ENCODE measurements at regions not wholly inside any gene's neighbourhood (a gene's known extent, or its start where the extent isn't known, plus 50 kb on each side); places are given as distances from the start of the nearest gene placed in this dataset.
"Not testable (repeated sequence)": the region's sequence is repeated elsewhere in the genome, so short reads cannot be mapped to it uniquely, and the experiment has no call there.

DNA sequence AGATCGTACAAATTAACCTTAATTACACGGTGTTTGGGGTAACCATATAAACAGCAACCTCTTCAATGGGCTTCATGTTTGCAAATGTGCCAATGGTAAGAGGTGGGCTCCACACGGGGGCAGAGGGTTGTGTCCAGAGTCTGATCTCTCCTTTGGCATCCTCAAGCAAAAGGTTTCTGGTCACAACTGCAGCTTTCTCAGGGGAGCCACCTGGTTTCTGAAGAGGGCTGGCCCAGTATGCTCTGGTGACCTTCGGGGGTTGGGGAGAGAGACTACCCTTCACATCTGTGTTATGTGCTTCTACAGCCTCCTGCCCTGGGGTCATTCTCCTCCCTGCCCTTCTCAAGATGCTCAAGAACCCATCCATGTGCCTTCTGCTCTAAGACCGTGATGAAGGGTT is 259.6 kb downstream of the CRLF2 start:
- Histone ChIP-seq H3K4me2 (ENCODE audit: control insufficient read depth, insufficient read depth) (no peak overlapping the region), H4K20me1 (ENCODE audit: control insufficient read depth, insufficient read depth) (no peaks in the 10 kb centered on the region), H3K36me3 (ENCODE audit: control insufficient read depth in 2 of 2, insufficient read depth in 2 of 2, low read length in 1 of 2) (no peaks in the 10 kb centered on the region), H2AFZ (ENCODE audit: control insufficient read depth, low read depth, low read length) (no peak overlapping the region), H3K9ac (ENCODE audit: control insufficient read depth, insufficient read depth, low read length) (no peak overlapping the region), H3K4me3 (no peak overlapping the region), H3K79me2 (ENCODE audit: control insufficient read depth, insufficient read depth, low read length) (no peaks in the 10 kb centered on the region), H3K4me1 (ENCODE audit: control insufficient read depth, insufficient read depth, low read length) (no peaks in the 10 kb centered on the region), H3K27me3 (replicated peaks in 1 of 2; ENCODE audit: control insufficient read depth in 2 of 2, insufficient read depth in 2 of 2, low read length in 1 of 2) (no peaks in the 10 kb centered on the region), H3K9me3 (replicated peaks; ENCODE audit: control insufficient read depth, insufficient read depth, low read length) (no peaks in the 10 kb centered on the region; the same call in 2 of the 3 replicates), H3K27ac (ENCODE audit: control insufficient read depth, insufficient read depth) (no peak overlapping the region)
- no TSS peak for BruUV-seq (replicated peaks)
- 39% methylated on average over 5 of the region's 5 CpGs for WGBS (ENCODE audit: insufficient coverage, insufficient replicate concordance, low lambda C conversion rate, missing lambda C conversion rate)
- CTCF ChIA-PET = no interaction called here
- RAD21 ChIA-PET (ENCODE audit: unreplicated experiment) = no interaction called here
- intact Hi-C loops (cut with micrococcal nuclease; ENCODE audit: unreplicated experiment) = no loop called here
- SMC1A ChIA-PET (ENCODE audit: uncharacterized antibody, unreplicated experiment) = no interaction called here
- TF ChIP-seq KAT2A (conservative IDR thresholded peaks at IDR 0.05; ENCODE audit: control insufficient read depth, low read depth, low read length) (no peak), SPI1 (IDR thresholded peaks at IDR 0.05; ENCODE audit: borderline replicate concordance, insufficient read depth, low read depth, low read length) (no peak), SMAD1 (IDR thresholded peaks at IDR 0.05; ENCODE audit: low read depth, partially characterized antibody) (no peak), MTA3 (IDR thresholded peaks at IDR 0.05; ENCODE audit: borderline replicate concordance, low read length) (no peak), JUNB (IDR thresholded peaks at IDR 0.05) (no peak), TARDBP (IDR thresholded peaks at IDR 0.05; ENCODE audit: borderline replicate concordance) (no peak), POLR2AphosphoS5 (IDR thresholded peaks at IDR 0.05; ENCODE audit: low read length) (no peak), TCF3 (IDR thresholded peaks at IDR 0.05; ENCODE audit: borderline replicate concordance, insufficient read depth, low read depth, low read length) (no peak), PAX5 (IDR thresholded peaks at IDR 0.05; ENCODE audit: borderline replicate concordance, low read depth, low read length) (no peak), SREBF1 (IDR thresholded peaks at IDR 0.05; ENCODE audit: low read length) (no peak)
- TF ChIP-seq, protein P1, sequence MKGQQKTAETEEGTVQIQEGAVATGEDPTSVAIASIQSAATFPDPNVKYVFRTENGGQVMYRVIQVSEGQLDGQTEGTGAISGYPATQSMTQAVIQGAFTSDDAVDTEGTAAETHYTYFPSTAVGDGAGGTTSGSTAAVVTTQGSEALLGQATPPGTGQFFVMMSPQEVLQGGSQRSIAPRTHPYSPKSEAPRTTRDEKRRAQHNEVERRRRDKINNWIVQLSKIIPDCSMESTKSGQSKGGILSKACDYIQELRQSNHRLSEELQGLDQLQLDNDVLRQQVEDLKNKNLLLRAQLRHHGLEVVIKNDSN (IDR thresholded peaks at IDR 0.05; ENCODE audit: borderline replicate concordance, extremely low read length, insufficient read depth, low read depth, low read length) = no peak
- POLR2A ChIA-PET = no interaction called here
- ATAC-seq = no peak
- FAIRE-seq = no peak
- DNase-seq (ENCODE audit: low read depth, low spot score) = no peak
- in situ Hi-C loops (cut with MboI) = no loop called here

DNA sequence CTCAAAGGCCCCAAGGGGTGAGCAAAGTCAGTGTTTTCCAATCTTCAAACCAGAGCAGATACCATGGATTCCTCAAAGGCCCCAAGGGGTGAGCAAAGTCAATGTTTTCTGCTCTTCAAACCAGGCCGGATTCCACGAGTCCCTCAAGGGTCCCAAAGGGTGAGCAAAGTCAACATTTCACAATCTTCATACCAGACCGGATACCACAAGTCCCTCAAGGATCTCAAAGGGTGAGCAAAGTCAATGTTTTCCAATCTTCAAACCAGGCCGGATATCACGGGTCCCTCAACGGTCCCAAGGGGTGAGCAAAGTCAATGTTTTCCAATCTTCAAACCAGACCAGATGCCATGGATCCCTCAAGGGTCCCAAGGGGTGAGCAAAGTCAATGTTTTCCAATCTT is 265.2 kb downstream of the CRLF2 start:
- POLR2A ChIA-PET; BruUV-seq (replicated peaks): not testable (repeated sequence)

More for the DNA sequence above, 265.2 kb downstream of the CRLF2 start:
- RAD21 ChIA-PET (ENCODE audit: unreplicated experiment); intact Hi-C loops (cut with micrococcal nuclease; ENCODE audit: unreplicated experiment); SMC1A ChIA-PET (ENCODE audit: uncharacterized antibody, unreplicated experiment); H3K79me2 ChIP-seq (ENCODE audit: control insufficient read depth, insufficient read depth, low read length); ATAC-seq; H2AFZ ChIP-seq (ENCODE audit: control insufficient read depth, low read depth, low read length); in situ Hi-C loops (cut with MboI); H3K9me3 ChIP-seq (replicated peaks; ENCODE audit: control insufficient read depth, insufficient read depth, low read length); H3K27me3 ChIP-seq (replicated peaks in 1 of 2; ENCODE audit: control insufficient read depth in 2 of 2, insufficient read depth in 2 of 2, low read length in 1 of 2); H3K27ac ChIP-seq (ENCODE audit: control insufficient read depth, insufficient read depth); H3K4me2 ChIP-seq (ENCODE audit: control insufficient read depth, insufficient read depth); H3K9ac ChIP-seq (ENCODE audit: control insufficient read depth, insufficient read depth, low read length); H4K20me1 ChIP-seq (ENCODE audit: control insufficient read depth, insufficient read depth); H3K4me3 ChIP-seq; CTCF ChIA-PET; H3K36me3 ChIP-seq (ENCODE audit: control insufficient read depth in 2 of 2, insufficient read depth in 2 of 2, low read length in 1 of 2); H3K4me1 ChIP-seq (ENCODE audit: control insufficient read depth, insufficient read depth, low read length); DNase-seq (ENCODE audit: low read depth, low spot score); FAIRE-seq: not testable (repeated sequence)
- 30% methylated on average over 6 of the region's 6 CpGs for WGBS (ENCODE audit: insufficient coverage, insufficient replicate concordance, low lambda C conversion rate, missing lambda C conversion rate)
